Loucy (cell line): ENCODE measurements at regions not wholly inside any gene's neighbourhood (a gene's known extent, or its start where the extent isn't known, plus 50 kb on each side); places are given as distances from the start of the nearest gene placed in this dataset.

Source experiments
- CTCF ChIP-seq: fragments of 200-600 bp; sonication (generic); conservative IDR thresholded peaks from 2 replicates; pipeline ENCODE4 v1.5.1; 2014; ENCODE audit warnings: mild to moderate bottlenecking, antibody characterized with exemption, low read length
- EZH2phosphoT487 ChIP-seq: fragments of 200-600 bp; IDR thresholded peaks from 2 replicates; pipeline ENCODE4 v1.6.1; 2018; ENCODE audit warnings: antibody characterized with exemption, mild to moderate bottlenecking, moderate library complexity, borderline replicate concordance

DNA sequence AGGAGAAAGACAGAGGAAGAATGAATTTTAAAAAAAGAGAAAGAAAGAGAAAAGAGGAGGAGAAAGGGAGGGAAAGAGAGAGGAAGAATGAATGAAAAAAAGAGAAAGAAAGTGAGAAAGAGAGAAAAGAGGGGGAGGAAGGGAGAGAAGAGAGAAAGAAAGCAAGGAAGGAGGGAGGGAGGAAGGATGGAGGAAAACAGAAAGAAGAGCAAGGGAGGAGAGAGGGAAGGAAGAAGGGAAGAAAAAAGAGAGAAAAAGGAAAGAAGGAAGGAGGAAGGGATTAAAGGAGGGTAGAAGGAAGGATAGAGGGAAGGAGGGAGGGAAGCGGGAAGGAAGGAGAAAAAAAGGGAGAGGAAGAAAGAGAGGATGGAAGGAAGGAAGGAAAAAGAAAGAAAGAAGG is 122.3 kb upstream of the ZNF507 start:
- TF ChIP-seq CTCF = no peak
- TF ChIP-seq EZH2phosphoT487 = no peak
